ENCODE measurements at regions not wholly inside any gene's neighbourhood (a gene's known extent, or its start where the extent isn't known, plus 50 kb on each side); places are given as distances from the start of the nearest gene placed in this dataset.

GRCh38 chr10:80829562-80829961 lies 291.9 kb downstream of the SH2D4B start:
- no peak for TF ChIP-seq SRF (IDR thresholded peaks at IDR 0.05; ENCODE audit: low read depth in 2 of 2, low read length in 2 of 2)
- no peak for TF ChIP-seq CHD1 (IDR thresholded peaks at IDR 0.05; ENCODE audit: low read depth, low read length)
- TF ChIP-seq MAX (IDR thresholded peaks at IDR 0.05; ENCODE audit: low read depth, low read length): no peak
- no peak for TF ChIP-seq PML (IDR thresholded peaks at IDR 0.05; ENCODE audit: low read length)
- no peak for TF ChIP-seq CTCF (IDR thresholded peaks at IDR 0.05 in 2 of 3, conservative IDR thresholded peaks at IDR 0.05 in 1 of 3; ENCODE audit: control insufficient read depth in 2 of 3, extremely low read depth in 1 of 3, insufficient read depth in 1 of 3, low read depth in 3 of 3, low read length in 3 of 3)
- TF ChIP-seq RFX5 (IDR thresholded peaks at IDR 0.05; ENCODE audit: low read depth, low read length): no peak
